Endothelial cell of umbilical vein (primary cell): ENCODE measurements at regions not wholly inside any gene's neighbourhood (a gene's known extent, or its start where the extent isn't known, plus 50 kb on each side); places are given as distances from the start of the nearest gene placed in this dataset.

Source experiments
- EZH2 ChIP-seq: IDR thresholded peaks from 2 replicates; pipeline ENCODE4 v1.6.1; 2012; ENCODE audit warnings: borderline replicate concordance, low read depth, mild to moderate bottlenecking, moderate library complexity, low read length, inconsistent platforms; ENCODE audit not compliant: severe bottlenecking
- POLR2A ChIP-seq: IDR thresholded peaks from 2 replicates; pipeline ENCODE4 v1.6.1; 2012; ENCODE audit warnings: low read depth, mild to moderate bottlenecking, control low read depth, low read length
- POLR2AphosphoS5 ChIP-seq: IDR thresholded peaks from 2 replicates; pipeline ENCODE4 v1.6.1; 2012; ENCODE audit warnings: low read depth, mild to moderate bottlenecking, control low read depth, low read length, moderate library complexity; ENCODE audit not compliant: insufficient read depth
- TF ChIP-seq, protein P1 (sequence below), 2 donors: IDR thresholded peaks; 1 replicate in 1 of 2; 2 replicates in 1 of 2; pipeline ENCODE4 v1.5.1; 2011; ENCODE audit warnings: low read length in 2 of 2, mild to moderate bottlenecking in 2 of 2, moderate library complexity in 2 of 2, control low read depth in 1 of 2, inconsistent platforms in 1 of 2, low read depth in 1 of 2; ENCODE audit not compliant: insufficient read depth in 1 of 2; ENCODE audit errors: extremely low read depth in 1 of 2

DNA sequence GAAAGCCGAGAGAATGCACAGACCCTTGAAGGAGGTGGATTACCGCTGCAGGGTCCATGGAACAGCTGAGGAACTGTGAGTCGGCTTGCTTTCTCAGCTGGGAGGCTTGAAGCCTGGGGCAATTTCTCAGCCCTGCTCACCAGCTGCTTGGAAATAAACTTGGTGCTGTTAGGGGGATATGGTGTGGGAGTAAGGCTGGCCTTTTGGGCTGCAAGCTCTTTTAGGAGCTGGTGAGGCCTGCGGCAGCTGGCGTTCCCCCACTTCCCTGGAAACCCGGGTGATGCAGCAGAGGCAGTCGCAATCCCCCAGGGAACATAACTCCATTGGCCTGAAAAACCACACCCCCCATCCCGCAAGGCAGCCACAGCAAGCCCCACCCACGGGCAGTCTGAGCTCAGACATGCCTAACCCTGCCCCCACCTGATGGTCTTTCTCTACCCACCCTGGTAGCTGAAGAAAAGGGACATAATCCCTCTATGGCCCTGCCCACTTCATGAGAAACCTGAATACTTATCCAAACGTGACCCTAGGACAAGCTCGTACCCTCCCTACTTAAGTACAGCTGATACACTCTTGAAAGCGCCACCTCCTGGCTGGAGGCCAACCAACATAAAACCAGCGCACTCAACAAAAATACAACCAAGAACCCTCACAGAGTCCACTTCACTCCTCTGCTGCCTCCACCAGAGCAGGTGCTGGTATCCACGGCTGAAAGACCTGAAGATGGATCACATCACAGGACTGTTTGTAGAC lies 1995.8 kb downstream of the NCAM2 start:
- TF ChIP-seq POLR2AphosphoS5 (no peak), POLR2A (no peak), EZH2 (no peak)
- TF ChIP-seq, protein P1, sequence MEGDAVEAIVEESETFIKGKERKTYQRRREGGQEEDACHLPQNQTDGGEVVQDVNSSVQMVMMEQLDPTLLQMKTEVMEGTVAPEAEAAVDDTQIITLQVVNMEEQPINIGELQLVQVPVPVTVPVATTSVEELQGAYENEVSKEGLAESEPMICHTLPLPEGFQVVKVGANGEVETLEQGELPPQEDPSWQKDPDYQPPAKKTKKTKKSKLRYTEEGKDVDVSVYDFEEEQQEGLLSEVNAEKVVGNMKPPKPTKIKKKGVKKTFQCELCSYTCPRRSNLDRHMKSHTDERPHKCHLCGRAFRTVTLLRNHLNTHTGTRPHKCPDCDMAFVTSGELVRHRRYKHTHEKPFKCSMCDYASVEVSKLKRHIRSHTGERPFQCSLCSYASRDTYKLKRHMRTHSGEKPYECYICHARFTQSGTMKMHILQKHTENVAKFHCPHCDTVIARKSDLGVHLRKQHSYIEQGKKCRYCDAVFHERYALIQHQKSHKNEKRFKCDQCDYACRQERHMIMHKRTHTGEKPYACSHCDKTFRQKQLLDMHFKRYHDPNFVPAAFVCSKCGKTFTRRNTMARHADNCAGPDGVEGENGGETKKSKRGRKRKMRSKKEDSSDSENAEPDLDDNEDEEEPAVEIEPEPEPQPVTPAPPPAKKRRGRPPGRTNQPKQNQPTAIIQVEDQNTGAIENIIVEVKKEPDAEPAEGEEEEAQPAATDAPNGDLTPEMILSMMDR (IDR thresholded peaks at IDR 0.05; ENCODE audit: extremely low read depth in 1 of 2, insufficient read depth in 1 of 2, low read depth in 1 of 2, low read length in 2 of 2): no peak
